ENCODE measurements at regions not wholly inside any gene's neighbourhood (a gene's known extent, or its start where the extent isn't known, plus 50 kb on each side); places are given as distances from the start of the nearest gene placed in this dataset.

DNA sequence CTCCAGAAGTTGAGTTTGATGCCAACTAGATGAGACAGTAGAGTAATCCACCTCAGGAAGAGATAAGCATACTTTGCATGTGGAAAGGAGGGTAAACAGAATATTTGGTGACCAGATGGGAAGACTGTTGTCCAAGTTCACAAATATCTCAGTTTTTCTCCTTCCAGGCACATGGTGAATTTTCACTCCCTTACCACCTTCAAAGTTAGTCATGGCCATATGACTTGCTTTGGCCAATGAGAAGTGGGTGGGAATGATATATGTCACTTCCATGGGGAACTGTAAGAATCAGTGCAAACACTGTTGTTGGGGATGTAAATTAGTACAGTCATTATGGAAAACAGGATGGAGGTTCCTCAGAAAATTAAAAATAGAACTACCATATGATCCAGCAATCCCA lies 105.8 kb downstream of the SPATA19 start:
- Histone ChIP-seq H3F3A (ENCODE audit: insufficient read depth, low read length, poor library complexity, severe bottlenecking) (no peaks in the 10 kb centered on the region), H3K27me3 (ENCODE audit: insufficient read depth, low read depth, low read length) (no peaks in the 10 kb centered on the region), H3K9me2 (ENCODE audit: insufficient read depth, low read length) (no peaks in the 10 kb centered on the region), H2AFZ (ENCODE audit: low read depth, low read length) (no peak overlapping the region), H3K36me3 (ENCODE audit: insufficient read depth, low read length) (no peaks in the 10 kb centered on the region), H3K9me3 (ENCODE audit: low read length) (no peaks in the 10 kb centered on the region), H3K27ac (ENCODE audit: low read length) (no peak overlapping the region), H3K9ac (ENCODE audit: low read length) (no peak overlapping the region), H4K20me1 (ENCODE audit: insufficient read depth) (no peaks in the 10 kb centered on the region), H3K4me2 (ENCODE audit: low read length) (no peak overlapping the region), H3K4me3 (ENCODE audit: low read length) (no peak overlapping the region), H3K79me2 (replicated peaks; ENCODE audit: insufficient read depth, low read length) (no peaks in the 10 kb centered on the region)
- no peak for TF ChIP-seq SMC3 (conservative IDR thresholded peaks at IDR 0.05; ENCODE audit: poor library complexity)

DNA sequence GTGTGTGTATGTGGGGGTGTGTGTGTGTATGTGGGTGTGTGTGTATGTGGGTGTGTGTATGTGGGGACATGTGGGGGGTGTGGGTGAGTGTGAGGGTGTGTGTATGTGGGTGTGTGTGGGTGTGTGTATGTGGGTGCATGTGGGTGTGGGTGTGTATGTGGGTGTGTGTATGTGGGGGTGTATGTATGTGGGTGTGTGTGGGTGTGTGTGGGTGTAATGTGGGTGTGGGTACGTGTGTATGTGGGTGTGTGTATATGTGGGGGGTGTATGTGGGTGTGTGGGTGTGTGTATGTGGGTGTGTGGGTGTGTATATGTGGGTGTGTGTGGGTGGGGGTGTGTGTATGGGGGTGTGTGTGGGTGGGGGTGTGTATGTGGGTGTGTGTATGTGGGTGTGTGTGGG lies 106.7 kb downstream of the SPATA19 start:
- H2AFZ ChIP-seq (ENCODE audit: low read depth, low read length), result no peak overlapping the region
- no peaks in the 10 kb centered on the region for H3K9me3 ChIP-seq (ENCODE audit: low read length)
- no peak for TF ChIP-seq SMC3 (conservative IDR thresholded peaks at IDR 0.05; ENCODE audit: poor library complexity)
- TF ChIP-seq, protein P1, sequence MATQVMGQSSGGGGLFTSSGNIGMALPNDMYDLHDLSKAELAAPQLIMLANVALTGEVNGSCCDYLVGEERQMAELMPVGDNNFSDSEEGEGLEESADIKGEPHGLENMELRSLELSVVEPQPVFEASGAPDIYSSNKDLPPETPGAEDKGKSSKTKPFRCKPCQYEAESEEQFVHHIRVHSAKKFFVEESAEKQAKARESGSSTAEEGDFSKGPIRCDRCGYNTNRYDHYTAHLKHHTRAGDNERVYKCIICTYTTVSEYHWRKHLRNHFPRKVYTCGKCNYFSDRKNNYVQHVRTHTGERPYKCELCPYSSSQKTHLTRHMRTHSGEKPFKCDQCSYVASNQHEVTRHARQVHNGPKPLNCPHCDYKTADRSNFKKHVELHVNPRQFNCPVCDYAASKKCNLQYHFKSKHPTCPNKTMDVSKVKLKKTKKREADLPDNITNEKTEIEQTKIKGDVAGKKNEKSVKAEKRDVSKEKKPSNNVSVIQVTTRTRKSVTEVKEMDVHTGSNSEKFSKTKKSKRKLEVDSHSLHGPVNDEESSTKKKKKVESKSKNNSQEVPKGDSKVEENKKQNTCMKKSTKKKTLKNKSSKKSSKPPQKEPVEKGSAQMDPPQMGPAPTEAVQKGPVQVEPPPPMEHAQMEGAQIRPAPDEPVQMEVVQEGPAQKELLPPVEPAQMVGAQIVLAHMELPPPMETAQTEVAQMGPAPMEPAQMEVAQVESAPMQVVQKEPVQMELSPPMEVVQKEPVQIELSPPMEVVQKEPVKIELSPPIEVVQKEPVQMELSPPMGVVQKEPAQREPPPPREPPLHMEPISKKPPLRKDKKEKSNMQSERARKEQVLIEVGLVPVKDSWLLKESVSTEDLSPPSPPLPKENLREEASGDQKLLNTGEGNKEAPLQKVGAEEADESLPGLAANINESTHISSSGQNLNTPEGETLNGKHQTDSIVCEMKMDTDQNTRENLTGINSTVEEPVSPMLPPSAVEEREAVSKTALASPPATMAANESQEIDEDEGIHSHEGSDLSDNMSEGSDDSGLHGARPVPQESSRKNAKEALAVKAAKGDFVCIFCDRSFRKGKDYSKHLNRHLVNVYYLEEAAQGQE (IDR thresholded peaks at IDR 0.05; ENCODE audit: borderline replicate concordance), result no peak
- TF ChIP-seq MXI1 (conservative IDR thresholded peaks at IDR 0.05; ENCODE audit: poor library complexity, severe bottlenecking), result no peak
- no peak for TF ChIP-seq TAF1 (IDR thresholded peaks at IDR 0.05; ENCODE audit: low read depth)
- TF ChIP-seq EP300 (conservative IDR thresholded peaks at IDR 0.05; ENCODE audit: poor library complexity, severe bottlenecking), result no peak
- no peak for TF ChIP-seq POLR2AphosphoS5 (IDR thresholded peaks at IDR 0.05)
- TF ChIP-seq RAD21 (conservative IDR thresholded peaks at IDR 0.05), result no peak
- TF ChIP-seq, protein P2, sequence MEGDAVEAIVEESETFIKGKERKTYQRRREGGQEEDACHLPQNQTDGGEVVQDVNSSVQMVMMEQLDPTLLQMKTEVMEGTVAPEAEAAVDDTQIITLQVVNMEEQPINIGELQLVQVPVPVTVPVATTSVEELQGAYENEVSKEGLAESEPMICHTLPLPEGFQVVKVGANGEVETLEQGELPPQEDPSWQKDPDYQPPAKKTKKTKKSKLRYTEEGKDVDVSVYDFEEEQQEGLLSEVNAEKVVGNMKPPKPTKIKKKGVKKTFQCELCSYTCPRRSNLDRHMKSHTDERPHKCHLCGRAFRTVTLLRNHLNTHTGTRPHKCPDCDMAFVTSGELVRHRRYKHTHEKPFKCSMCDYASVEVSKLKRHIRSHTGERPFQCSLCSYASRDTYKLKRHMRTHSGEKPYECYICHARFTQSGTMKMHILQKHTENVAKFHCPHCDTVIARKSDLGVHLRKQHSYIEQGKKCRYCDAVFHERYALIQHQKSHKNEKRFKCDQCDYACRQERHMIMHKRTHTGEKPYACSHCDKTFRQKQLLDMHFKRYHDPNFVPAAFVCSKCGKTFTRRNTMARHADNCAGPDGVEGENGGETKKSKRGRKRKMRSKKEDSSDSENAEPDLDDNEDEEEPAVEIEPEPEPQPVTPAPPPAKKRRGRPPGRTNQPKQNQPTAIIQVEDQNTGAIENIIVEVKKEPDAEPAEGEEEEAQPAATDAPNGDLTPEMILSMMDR (IDR thresholded peaks at IDR 0.05; ENCODE audit: poor library complexity, severe bottlenecking), result no peak
- no peak for TF ChIP-seq EZH2 (IDR thresholded peaks at IDR 0.05; ENCODE audit: borderline replicate concordance, insufficient read depth, low read length, poor library complexity, severe bottlenecking)
- H3K4me3 ChIP-seq (ENCODE audit: low read length), result no peak overlapping the region
- no peaks in the 10 kb centered on the region for H3K79me2 ChIP-seq (replicated peaks; ENCODE audit: insufficient read depth, low read length)
- no peak overlapping the region for H3K27ac ChIP-seq (ENCODE audit: low read length)
- no peaks in the 10 kb centered on the region for H3K9me2 ChIP-seq (ENCODE audit: insufficient read depth, low read length)
- no peaks in the 10 kb centered on the region for H4K20me1 ChIP-seq (ENCODE audit: insufficient read depth)
- no peaks in the 10 kb centered on the region for H3K36me3 ChIP-seq (ENCODE audit: insufficient read depth, low read length)
- no peaks in the 10 kb centered on the region for H3F3A ChIP-seq (ENCODE audit: insufficient read depth, low read length, poor library complexity, severe bottlenecking)
- H3K4me2 ChIP-seq (ENCODE audit: low read length), result no peak overlapping the region
- H3K27me3 ChIP-seq (ENCODE audit: insufficient read depth, low read depth, low read length), result no peaks in the 10 kb centered on the region
- H3K9ac ChIP-seq (ENCODE audit: low read length), result no peak overlapping the region

DNA sequence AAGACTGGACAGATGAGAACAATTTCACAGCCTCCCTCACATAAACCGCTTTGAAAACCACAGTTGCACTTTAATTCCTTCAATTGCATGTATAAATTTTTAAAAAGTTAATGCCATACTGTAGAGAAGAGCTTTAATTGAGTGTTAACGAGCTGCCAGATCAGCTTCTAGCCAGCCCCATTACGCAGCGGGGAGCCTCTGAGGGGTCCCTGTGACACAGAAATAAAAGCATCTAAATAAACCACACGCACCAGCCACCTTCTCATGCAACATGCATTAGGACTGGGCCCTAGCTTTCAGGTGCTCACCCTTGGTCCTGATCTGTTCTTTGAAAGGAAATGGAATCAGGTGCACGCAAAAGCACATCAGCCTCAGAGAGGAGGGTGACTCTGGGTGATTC lies 111.7 kb downstream of the SPATA19 start:
- Histone ChIP-seq H3K9ac (ENCODE audit: low read length) (no peak overlapping the region), H3K27me3 (ENCODE audit: insufficient read depth, low read depth, low read length) (no peaks in the 10 kb centered on the region), H2AFZ (ENCODE audit: low read depth, low read length) (no peak overlapping the region), H3K9me3 (ENCODE audit: low read length) (no peaks in the 10 kb centered on the region), H3K27ac (ENCODE audit: low read length) (no peak overlapping the region), H3F3A (ENCODE audit: insufficient read depth, low read length, poor library complexity, severe bottlenecking) (no peaks in the 10 kb centered on the region), H4K20me1 (ENCODE audit: insufficient read depth) (no peaks in the 10 kb centered on the region), H3K36me3 (ENCODE audit: insufficient read depth, low read length) (no peaks in the 10 kb centered on the region), H3K4me2 (ENCODE audit: low read length) (no peak overlapping the region), H3K9me2 (ENCODE audit: insufficient read depth, low read length) (no peaks in the 10 kb centered on the region), H3K79me2 (replicated peaks; ENCODE audit: insufficient read depth, low read length) (no peaks in the 10 kb centered on the region), H3K4me3 (ENCODE audit: low read length) (no peak overlapping the region)
- no peak for TF ChIP-seq SMC3 (conservative IDR thresholded peaks at IDR 0.05; ENCODE audit: poor library complexity)
- TF ChIP-seq, protein P1 (IDR thresholded peaks at IDR 0.05; ENCODE audit: borderline replicate concordance), result no peak

Data from neural cell (in vitro differentiated cells).